NCI-H524 (cell line): ENCODE measurements at regions not wholly inside any gene's neighbourhood (a gene's known extent, or its start where the extent isn't known, plus 50 kb on each side); places are given as distances from the start of the nearest gene placed in this dataset.
"Not testable (repeated sequence)": the region's sequence is repeated elsewhere in the genome, so short reads cannot be mapped to it uniquely, and the experiment has no call there.

Experiments used
- DNase-seq, 2 experiments: peaks; one replicate each; lab custom pipeline; 2025; lab: John Stamatoyannopoulos, UW

DNA sequence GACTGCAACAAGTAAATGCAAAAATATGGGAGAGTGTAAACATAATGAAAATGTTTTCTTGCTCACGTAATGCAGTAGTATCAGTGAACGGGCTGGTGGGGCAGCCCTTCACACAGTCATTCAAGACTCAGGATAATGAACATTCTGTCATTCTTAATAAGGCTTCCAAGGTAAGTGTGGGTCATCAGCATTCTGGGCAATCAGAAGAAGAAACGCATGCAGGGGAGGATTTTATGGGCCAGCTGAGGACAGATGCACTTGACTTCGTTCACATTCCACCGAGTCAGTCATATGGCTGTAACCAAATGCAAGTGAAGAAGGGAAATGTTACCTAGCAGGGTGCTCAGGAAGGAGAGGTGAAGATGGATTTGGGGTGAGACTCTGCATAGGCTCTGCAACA, 68.0 kb upstream of the MAP9 start:
- no peak for DNase-seq

DNA sequence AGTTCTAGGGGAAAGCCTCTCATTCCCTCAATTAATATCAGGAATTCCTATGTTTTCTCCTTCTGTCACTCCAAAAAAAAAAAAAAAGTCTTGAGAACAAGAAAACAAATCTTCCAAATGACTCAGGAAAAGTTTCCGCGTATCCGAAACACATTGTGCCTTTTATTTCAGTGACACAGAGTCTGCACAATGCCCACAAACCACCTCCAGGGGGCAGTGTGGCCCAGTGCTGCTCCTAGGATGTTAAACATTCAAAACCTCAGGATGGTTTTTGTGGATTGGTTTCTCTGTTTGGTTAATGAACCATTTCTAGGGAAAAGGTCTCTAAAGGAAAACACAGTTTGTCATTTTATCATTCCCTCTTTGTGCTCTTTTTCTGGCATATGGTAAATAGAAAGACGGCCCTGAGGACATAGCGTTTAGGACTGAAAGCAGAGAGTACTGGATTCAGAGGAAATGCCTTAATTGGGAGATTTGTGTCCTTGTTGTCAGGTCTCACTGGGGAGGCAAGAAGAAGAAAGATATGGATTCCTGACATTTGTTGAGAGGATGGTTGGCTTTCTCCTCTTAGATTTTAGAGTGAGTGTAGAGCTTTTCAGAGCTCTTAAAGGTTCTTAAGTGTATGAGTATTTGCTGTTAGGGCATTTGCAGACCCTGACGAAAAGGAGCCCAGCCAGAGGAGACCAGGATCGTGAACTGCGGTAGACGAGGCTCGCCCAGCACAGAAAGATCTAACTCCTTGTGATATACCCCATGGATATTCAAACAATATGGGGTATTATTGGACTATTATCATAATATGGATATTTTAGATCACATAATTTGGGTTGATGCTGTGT, 65.7 kb upstream of the MAP9 start:
- DNase-seq: peak; percentile 2 to 22

DNA sequence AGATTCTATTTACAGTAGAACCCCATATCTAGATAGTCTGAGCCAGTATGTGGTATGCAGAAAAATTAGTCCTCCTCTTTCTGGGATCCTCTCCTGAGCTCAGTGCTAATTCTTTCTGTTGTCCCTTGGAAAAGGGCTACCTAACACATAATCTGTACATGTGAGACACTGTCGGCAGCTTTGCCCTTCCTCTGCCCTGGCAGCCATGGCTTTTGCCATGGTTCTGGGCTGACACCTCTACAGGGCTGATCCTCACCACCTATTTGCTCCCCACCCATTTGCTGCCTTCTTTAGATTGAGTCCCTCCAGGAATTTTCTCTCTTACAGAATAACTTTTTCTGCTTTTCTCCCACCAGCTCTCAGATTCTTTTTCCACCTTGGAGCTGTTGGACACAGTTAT, 64.7 kb upstream of the MAP9 start:
- no peak for DNase-seq

DNA sequence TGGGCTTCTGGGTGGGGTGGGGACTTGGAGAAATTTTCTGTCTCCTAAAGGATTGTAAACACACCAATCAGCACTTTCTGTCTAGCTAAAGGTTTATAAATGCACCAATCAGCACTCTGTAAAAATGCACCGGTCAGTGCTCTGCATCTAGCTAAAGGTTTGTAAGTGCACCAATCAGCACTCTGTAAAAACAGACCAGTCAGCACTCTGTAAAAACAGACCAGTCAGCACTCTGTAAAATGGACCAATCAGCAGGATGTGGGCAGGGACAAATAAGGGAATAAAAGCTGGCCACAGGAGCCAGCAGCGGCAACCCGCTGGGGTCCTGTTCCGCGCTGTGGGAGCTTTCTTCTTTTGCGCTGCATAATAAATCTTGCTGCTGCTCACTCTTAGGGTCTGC, 63.0 kb upstream of the MAP9 start:
- not testable (repeated sequence) for DNase-seq

DNA sequence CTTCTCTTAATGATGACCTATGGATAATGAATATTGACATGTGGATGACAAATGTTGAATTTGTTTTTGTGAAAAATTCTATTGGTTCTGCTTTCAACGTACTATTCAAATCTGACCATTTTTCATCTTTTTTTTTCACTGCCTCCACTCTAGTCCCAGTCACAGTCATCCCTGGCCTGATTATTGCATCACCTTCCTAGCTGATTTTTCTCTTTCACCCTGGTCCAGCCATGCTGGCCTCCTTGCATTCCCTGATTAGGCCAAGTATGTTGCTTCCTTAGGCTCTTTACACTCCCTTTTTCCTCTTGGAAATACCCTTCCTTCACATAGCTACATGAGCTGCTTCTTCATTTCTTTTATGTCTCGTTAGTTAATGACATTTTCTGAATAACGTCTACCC, 58.1 kb upstream of the MAP9 start:
- no peak for DNase-seq

DNA sequence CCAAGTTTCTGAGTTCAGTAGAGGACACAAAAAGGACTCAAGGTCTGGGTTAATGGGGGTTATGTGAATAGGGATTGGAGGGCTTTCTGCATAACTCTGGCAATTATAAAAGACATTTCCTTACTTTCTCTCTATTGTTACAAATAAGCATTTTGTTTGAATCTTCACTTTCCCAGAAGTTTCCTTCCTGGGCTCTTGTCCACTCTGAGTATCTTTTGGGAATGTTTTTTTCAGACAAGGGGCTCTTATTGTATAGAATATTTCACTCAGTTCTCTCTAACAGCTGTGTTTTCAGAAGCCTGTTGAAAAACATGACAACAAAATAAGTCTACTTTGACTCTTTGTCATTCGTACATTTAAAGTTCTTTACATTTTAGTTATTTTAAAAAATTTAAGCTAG, 57.6 kb upstream of the MAP9 start:
- no peak for DNase-seq

DNA sequence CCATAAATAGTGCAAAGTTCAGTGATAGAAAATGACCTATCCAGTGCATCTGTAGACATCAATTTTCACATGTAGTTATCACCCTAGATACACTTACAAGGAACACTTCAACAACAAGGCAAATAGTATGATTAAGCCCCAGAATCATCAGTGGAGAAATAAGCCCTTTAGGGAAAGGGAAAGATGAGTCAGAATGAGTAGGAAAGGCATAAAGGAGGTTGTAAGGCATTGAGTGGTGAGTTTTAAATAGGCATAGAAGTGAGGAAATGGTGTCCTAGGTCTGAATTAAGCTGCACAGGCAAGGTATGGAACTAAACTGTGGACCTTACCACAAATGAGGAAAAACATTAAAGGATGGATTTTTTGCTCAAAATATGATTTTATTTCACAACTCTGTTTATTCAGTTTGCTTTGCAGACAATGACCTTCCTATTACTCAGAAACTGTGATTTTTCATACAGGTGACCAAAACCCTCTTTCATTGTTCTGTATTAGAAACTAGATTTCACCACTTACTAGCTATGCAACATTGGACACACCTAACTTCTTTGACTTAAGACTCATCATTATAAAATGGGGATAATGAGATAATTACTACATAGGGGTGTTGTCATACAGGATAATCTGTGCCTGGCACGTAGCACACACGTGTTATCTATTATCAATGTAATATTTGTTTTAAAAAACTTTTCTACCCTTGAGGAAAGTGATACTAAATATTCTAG, 57.0 kb upstream of the MAP9 start:
- DNase-seq: no peak

DNA sequence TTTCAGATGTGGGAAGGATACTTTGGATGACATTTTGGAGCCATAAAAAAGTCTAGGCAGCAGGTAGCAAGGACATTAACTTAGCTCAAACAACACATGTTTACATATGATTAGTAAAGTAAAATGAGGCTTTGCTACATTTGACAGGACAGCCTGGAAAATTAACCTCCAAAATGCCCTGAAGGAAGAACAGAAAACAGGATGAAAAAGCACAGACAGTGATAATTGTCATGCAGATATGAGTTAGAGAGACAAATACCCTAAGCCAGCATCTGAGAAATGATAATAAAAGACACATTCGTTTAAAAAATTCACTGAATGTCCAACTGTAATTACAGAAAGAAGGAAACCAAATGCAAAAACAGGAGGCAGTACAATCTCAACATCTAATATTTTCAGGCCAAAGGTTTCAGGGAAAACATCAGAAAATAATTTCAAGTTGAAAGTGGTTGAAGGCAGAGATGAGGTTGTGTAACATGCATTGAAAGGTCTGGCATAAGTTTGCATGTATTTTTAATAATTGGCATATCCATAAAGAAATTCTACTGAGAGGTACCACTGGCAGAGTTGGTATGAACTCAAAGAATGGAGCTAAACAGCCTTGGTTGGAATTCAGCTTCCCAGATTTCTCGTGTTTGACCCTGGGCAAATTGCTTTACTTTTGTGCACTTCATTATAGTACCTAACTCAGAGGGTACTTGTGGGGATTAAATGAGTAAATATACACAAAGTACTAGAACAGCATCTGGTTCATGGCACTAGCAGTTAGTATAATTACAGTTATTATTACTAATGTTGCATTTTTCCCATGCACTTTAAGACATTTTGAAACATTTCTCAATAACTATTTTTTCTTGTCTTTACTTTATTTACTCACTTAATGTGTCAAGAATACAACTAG, 54.4 kb upstream of the MAP9 start:
- DNase-seq: no peak

DNA sequence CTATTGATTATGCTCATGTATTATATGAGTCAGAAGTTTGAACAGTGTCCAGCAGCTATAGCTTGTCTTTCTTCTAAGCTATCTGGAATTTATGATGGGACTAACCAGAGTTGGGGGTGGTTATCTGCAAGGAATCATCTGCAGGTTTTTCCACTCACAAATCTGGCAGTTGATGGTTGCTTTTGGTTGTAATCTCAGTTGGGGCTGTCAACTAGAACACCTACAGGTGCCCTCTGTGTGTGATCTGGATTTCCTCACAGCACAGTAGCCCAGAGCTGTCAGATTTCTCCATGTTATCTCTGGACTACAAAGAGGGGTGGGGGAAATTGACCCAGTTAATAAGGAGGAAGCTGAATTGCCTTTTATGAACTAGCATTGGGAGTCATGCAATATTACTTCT, 51.4 kb upstream of the MAP9 start:
- DNase-seq: no peak

DNA sequence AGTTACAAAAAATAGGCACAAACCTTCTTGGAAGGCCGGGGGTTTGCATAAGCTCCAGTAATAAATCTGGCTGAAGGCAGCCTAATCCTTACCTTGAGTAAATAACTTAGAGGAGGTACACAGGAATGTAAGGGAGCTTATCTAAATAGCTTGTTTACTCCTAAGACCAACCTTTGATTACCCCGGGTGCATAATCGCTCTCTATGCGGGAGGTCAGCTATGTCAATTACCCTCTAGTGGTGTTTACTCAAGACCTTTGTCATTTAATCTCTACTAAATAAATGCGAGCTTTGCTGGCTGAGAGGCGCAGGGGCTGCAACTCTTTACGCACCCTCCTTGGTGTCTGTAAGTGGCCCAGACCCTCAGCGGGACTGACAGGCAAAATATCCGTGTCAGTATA, 50.2 kb upstream of the MAP9 start:
- DNase-seq: no peak
